Fibroblast of mammary gland (primary cell): ENCODE measurements at regions not wholly inside any gene's neighbourhood (a gene's known extent, or its start where the extent isn't known, plus 50 kb on each side); places are given as distances from the start of the nearest gene placed in this dataset.

Experiments used
- DNase-seq: peaks from one replicate; pipeline ENCODE4 v3.0.0-alpha.2; 2010; ENCODE audit warnings: low read depth
- H3K4me3 ChIP-seq: 2 replicates; pipeline ENCODE4 v1.5.1; 2011; ENCODE audit warnings: low read depth, mild to moderate bottlenecking, low read length, moderate library complexity; ENCODE audit not compliant: control insufficient read depth
- TF ChIP-seq, protein P1 (sequence below): conservative IDR thresholded peaks from 2 replicates; pipeline ENCODE4 v1.5.1; 2011; ENCODE audit warnings: low read depth, low read length, inconsistent platforms; ENCODE audit not compliant: control insufficient read depth, insufficient read depth

DNA sequence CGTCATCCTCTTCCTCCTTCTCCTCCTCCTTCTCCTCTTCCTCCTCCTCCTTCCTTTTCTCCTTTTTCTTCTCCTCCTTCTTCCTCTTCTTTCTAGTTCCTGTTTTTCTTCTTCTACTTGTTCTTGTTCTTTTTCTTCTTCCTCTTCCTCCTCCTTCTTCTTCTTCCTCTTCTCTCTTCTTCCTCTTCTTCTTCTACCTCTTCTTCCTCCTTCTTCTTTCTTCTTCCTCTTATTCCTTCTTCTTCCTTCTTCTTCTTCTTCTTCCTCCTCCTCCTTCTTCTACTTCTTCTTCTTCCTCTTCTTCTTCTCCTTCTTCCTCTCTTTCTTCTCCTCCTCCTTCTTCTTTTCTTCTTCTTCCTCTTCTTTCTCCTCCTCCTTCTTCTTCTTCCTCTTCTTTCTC is 310.2 kb upstream of the LMCD1 start:
- no peak overlapping the region for H3K4me3 ChIP-seq
- DNase-seq = no peak
- TF ChIP-seq, protein P1, sequence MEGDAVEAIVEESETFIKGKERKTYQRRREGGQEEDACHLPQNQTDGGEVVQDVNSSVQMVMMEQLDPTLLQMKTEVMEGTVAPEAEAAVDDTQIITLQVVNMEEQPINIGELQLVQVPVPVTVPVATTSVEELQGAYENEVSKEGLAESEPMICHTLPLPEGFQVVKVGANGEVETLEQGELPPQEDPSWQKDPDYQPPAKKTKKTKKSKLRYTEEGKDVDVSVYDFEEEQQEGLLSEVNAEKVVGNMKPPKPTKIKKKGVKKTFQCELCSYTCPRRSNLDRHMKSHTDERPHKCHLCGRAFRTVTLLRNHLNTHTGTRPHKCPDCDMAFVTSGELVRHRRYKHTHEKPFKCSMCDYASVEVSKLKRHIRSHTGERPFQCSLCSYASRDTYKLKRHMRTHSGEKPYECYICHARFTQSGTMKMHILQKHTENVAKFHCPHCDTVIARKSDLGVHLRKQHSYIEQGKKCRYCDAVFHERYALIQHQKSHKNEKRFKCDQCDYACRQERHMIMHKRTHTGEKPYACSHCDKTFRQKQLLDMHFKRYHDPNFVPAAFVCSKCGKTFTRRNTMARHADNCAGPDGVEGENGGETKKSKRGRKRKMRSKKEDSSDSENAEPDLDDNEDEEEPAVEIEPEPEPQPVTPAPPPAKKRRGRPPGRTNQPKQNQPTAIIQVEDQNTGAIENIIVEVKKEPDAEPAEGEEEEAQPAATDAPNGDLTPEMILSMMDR = no peak

DNA sequence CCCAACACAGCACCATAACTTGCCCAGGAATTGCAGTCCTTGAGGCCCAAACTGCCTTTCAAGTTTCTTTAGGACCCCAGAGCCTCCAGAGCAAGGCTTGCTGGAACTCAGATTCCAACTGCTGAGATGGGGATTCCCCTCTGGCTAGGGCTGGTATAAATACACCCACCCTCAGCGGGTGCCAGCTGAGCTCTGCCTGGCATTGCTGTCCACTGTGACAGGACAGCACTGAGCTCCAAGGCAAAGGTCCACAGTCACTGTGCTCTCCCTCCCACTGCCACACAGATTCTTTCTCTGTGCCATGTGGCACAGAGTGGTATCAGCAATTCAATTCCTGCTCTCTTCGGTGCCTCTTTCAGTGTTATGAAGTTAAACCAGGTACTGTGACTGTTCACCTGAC is 304.2 kb upstream of the LMCD1 start:
- TF ChIP-seq, protein P1 = no peak
- H3K4me3 ChIP-seq = no peak overlapping the region
- no peak for DNase-seq

DNA sequence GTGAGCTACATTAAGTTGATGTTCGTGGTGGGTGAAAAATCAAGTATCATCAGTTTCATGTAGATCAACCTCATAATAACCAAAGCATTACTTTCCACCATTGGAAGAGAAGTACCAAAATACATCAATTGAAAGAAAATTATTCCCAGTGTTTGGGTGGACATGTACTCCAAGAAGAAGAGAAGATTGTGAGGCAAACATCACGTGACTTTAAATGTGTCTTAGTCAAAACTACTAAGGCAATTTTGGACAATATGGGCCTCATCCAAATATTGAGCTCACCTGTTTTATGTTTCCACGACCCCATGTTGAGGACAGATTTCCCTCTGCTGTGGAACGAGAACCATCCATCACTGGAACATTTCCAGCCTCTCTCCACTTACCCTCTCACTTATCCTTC is 303.0 kb upstream of the LMCD1 start:
- DNase-seq = no peak
- H3K4me3 ChIP-seq = no peak overlapping the region
- TF ChIP-seq, protein P1 = no peak

DNA sequence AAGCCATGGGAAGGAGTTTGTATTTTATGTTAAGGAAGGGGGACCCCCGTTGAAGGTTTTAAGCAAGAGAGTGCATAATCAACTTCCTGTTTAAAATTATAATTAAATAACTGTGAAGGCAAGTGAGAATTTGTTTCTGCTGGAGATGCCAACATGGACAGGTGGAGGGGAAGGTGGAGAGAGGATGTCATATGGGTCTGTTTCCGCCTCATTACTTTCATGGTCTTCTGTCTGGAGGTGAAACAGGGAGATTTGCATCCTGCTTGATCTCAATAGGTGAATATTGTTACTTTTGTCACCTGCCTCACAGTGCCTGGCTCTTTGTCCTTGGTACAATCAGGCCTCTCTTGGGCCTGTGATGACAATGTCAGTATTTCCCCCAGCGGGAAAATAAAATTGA is 300.6 kb upstream of the LMCD1 start:
- TF ChIP-seq, protein P1 = no peak

DNA sequence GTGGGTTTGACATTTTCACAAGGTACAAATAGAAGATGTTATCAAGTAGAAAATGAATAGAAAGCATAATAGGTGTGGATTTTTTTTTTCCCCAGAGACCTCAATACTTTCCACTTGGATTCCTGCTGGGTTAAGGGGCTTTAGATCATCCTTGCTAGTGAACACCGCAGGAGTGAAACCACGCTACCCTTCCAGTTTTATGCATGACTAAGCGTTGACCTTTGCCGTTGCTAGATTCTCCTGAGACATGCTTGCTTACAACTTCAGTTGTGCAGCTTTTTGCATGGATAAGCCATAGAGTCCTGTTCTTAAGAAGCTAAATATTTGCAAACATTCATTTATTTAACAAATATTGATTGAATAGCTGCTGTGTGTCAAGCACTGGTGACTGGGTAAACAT is 299.7 kb upstream of the LMCD1 start:
- no peak overlapping the region for H3K4me3 ChIP-seq
- TF ChIP-seq, protein P1 = no peak
- DNase-seq = peak; percentile 76

More for the DNA sequence above, 300.6 kb upstream of the LMCD1 start:
- H3K4me3 ChIP-seq = no peak overlapping the region
- DNase-seq = no peak

DNA sequence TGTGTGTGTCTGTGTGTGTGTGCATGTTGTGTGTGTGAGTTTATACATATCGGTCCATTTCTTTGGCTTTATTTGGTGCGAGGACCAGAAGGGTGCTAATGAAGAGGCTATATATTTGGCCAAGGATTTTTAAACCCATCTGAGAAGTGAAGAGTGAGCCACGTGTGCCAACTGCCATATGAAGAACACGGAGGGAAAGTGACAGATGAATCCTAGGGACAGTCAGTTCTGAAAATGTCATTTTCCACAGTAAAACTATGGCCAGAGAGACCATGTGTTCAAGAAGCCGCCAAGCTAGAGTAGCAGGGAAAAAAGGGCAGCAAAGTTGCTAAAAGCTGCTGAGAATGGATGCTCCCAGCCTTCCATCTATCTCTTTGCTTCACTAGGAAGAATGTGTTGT is 297.3 kb upstream of the LMCD1 start:
- H3K4me3 ChIP-seq = no peak overlapping the region
- TF ChIP-seq, protein P1 = no peak
- DNase-seq = no peak
